Panc1 (cell line): ENCODE measurements at regions not wholly inside any gene's neighbourhood (a gene's known extent, or its start where the extent isn't known, plus 50 kb on each side); places are given as distances from the start of the nearest gene placed in this dataset.

ENCODE experiments used
- ATAC-seq: fragments of 200-7000 bp; cut with Tn5 transposase; 2 replicates; pipeline ENCODE4 v1.9.1; 2020; ENCODE audit warnings: mild to moderate bottlenecking, moderate library complexity
- BruUV-seq: library from RNA; stranded (reverse); fragments of 400-500 nt; replicated peaks from 2 replicates; lab custom pipeline; 2021; lab: Mats Ljungman, UMichigan
- CTCF ChIA-PET: fragments of 300-600 bp; sonication (Branson Sonifier 250); formaldehyde crosslinking; loops from one replicate; lab custom pipeline; 2022; ENCODE audit warnings: antibody characterized with exemption; lab: Charles Lee
- POLR2A ChIA-PET: fragments of 300-600 bp; sonication (Branson Sonifier 250); formaldehyde crosslinking; loops from one replicate; lab custom pipeline; 2022; ENCODE audit warnings: antibody characterized with exemption; lab: Charles Lee
- DNase-seq: peaks from one replicate; pipeline ENCODE4 v3.0.0-alpha.2; 2010; ENCODE audit warnings: low read depth, low spot score
- H3K27ac ChIP-seq: 2 replicates; pipeline ENCODE4 v1.5.1; 2011; ENCODE audit warnings: mild to moderate bottlenecking, low read length, inconsistent platforms
- H3K27me3 ChIP-seq: fragments of 200-500 bp; sonication (Bioruptor generic); 2 replicates; pipeline ENCODE4 v1.6.0; 2014; ENCODE audit warnings: low read length, inconsistent platforms; ENCODE audit not compliant: control insufficient read depth, insufficient read depth
- H3K36me3 ChIP-seq: fragments of 200-500 bp; sonication (Bioruptor generic); 2 replicates; pipeline ENCODE4 v1.5.1; 2014; ENCODE audit warnings: inconsistent platforms, mild to moderate bottlenecking, low read length, moderate library complexity; ENCODE audit not compliant: control insufficient read depth, insufficient read depth
- H3K4me1 ChIP-seq: 2 replicates; pipeline ENCODE4 v1.5.1; 2011; ENCODE audit warnings: inconsistent platforms, mild to moderate bottlenecking, low read length, moderate library complexity; ENCODE audit not compliant: control insufficient read depth, insufficient read depth
- H3K4me3 ChIP-seq, 2 experiments: 2 replicates each; pipeline ENCODE4 v1.5.1; 2011 to 2012; ENCODE audit warnings: low read depth in 2 of 2, low read length in 2 of 2, mild to moderate bottlenecking in 2 of 2, inconsistent platforms in 1 of 2, moderate library complexity in 1 of 2
- H3K9me3 ChIP-seq: fragments of 200-500 bp; sonication (Bioruptor generic); 2 replicates; pipeline ENCODE4 v1.5.1; 2014; ENCODE audit warnings: low read depth, mild to moderate bottlenecking, inconsistent platforms, low read length, moderate library complexity; ENCODE audit not compliant: control insufficient read depth, insufficient read depth
- CTCF ChIP-seq: fragments of 450-650 bp; IDR thresholded peaks from 2 replicates; pipeline ENCODE4 v1.5.1; 2017; ENCODE audit warnings: mild to moderate bottlenecking
- POLR2AphosphoS5 ChIP-seq: IDR thresholded peaks from 2 replicates; pipeline ENCODE4 v1.6.1; 2012; ENCODE audit warnings: mild to moderate bottlenecking, low read depth, low read length, moderate library complexity
- REST ChIP-seq, 2 experiments: IDR thresholded peaks; 2 replicates each; pipeline ENCODE4 v1.6.1; 2011 to 2012; ENCODE audit warnings: low read depth in 2 of 2, control low read depth in 1 of 2, low read length in 1 of 2, mild to moderate bottlenecking in 1 of 2, moderate library complexity in 1 of 2; ENCODE audit not compliant: insufficient read depth in 1 of 2
- SIN3A ChIP-seq: IDR thresholded peaks from 2 replicates; pipeline ENCODE4 v1.6.1; 2012; ENCODE audit warnings: low read depth, mild to moderate bottlenecking, low read length, moderate library complexity, borderline replicate concordance; ENCODE audit not compliant: insufficient read depth
- TCF7L2 ChIP-seq: IDR thresholded peaks from 2 replicates; pipeline ENCODE4 v1.6.1; 2011; ENCODE audit warnings: mild to moderate bottlenecking, low read depth, low read length, inconsistent platforms
- in situ Hi-C: cut with HindIII; loops from 2 replicates; pipeline ENCODE4 v1.10.0; 2016; ENCODE audit warnings: low sequenced_read_pairs, low pct_unique_long_range_greater_than_20kb
- intact Hi-C: fragments of 100-400 bp; cut with micrococcal nuclease; formaldehyde crosslinking; loops from one replicate; pipeline ENCODE4 v1.10.0; 2022; ENCODE audit not compliant: unreplicated experiment

DNA sequence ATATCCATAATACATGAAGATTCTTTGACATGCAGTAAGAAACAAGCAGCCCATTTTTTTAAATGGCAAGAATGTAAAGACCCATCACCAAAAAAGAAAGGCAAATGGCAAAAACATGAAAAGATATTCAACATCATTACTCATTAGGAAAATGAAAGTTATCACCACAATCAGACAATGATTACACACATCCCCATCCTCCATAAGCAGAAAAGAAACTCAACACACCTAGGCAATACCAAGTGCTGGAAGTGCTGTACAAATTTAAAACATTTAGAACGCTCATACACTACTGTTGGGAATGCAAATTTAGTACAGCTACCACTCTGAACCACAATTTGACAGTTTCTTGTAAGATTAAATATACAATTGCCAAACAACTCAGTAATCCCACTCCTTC, 466.7 kb downstream of the ACTL7B start:
- intact Hi-C loops: no loop called here
- H3K9me3 ChIP-seq: no peaks in the 10 kb centered on the region

DNA sequence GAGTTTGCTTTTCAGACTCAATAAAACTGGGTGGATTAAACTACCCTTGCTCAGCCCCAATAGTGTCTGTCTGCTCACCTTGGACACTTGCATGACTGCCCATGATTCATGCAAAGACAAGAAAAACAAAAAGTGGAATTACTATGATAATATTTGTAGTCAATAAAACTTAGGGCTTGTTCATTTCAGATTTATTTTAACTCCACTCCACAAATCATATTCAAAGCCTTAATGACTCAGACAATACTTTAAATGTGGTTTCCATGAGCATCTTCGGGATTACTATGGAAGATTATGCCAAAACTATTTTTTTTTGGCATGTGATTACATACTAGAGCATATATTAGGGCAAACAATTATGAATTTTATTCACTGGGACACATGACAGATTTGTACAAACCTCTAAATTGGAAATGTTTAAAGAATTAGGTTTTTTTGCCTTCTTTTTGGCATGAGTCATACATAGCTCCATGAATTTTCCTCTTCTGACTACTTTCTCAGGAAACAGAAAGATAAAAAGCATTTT, 468.9 kb downstream of the ACTL7B start:
- Histone ChIP-seq H3K9me3 (no peaks in the 10 kb centered on the region), H3K27me3 (no peaks in the 10 kb centered on the region), H3K36me3 (no peaks in the 10 kb centered on the region), H3K27ac (no peak overlapping the region), H3K4me1 (no peaks in the 10 kb centered on the region), H3K4me3 (no peak overlapping the region)
- ATAC-seq (no peak), DNase-seq (no peak)
- TF ChIP-seq REST (IDR thresholded peaks at IDR 0.05; ENCODE audit: insufficient read depth in 1 of 2, low read depth in 2 of 2, low read length in 1 of 2) (no peak), POLR2AphosphoS5 (no peak), SIN3A (no peak), CTCF (no peak), TCF7L2 (no peak)
- ChIA-PET CTCF (no interaction called here), POLR2A (no interaction called here)
- intact Hi-C loops: no loop called here
- BruUV-seq: no TSS peak
- in situ Hi-C loops: no loop called here

More for the DNA sequence above, 466.7 kb downstream of the ACTL7B start:
- Histone ChIP-seq H3K27ac (no peak overlapping the region), H3K4me1 (no peaks in the 10 kb centered on the region), H3K4me3 (no peak overlapping the region), H3K27me3 (no peaks in the 10 kb centered on the region), H3K36me3 (no peaks in the 10 kb centered on the region)
- no peak for TF ChIP-seq CTCF
- no peak for TF ChIP-seq REST (IDR thresholded peaks at IDR 0.05; ENCODE audit: insufficient read depth in 1 of 2, low read depth in 2 of 2, low read length in 1 of 2)
- TF ChIP-seq POLR2AphosphoS5: no peak
- no peak for TF ChIP-seq SIN3A
- TF ChIP-seq TCF7L2: no peak
- DNase-seq (no peak), ATAC-seq (no peak)
- BruUV-seq: no TSS peak
- ChIA-PET POLR2A (no interaction called here), CTCF (no interaction called here)
- in situ Hi-C loops: no loop called here
